Tibial artery (tissue), 4 donors: ENCODE measurements at regions not wholly inside any gene's neighbourhood (a gene's known extent, or its start where the extent isn't known, plus 50 kb on each side); places are given as distances from the start of the nearest gene placed in this dataset.
"Not testable (repeated sequence)": the region's sequence is repeated elsewhere in the genome, so short reads cannot be mapped to it uniquely, and the experiment has no call there.

Source experiments
- DNase-seq, 2 donors: peaks; one replicate each; pipeline ENCODE4 v3.0.0-alpha.2; 2019
- H3K27ac ChIP-seq, 2 donors: fragments of 200-600 bp; sonication (generic) in 1 of 2; 1 replicate in 1 of 2; 2 replicates in 1 of 2; pipeline ENCODE4 v1.5.1; 2018 to 2019; ENCODE audit warnings: mild to moderate bottlenecking in 1 of 2
- H3K27me3 ChIP-seq, 2 donors: fragments of 200-600 bp; sonication (generic) in 1 of 2; one replicate each; pipeline versions ENCODE4 v1.5.1 to v1.6.0; 2016 to 2019
- H3K36me3 ChIP-seq, 3 donors: fragments of 200-600 bp; sonication (generic) in 2 of 3; one replicate each; pipeline ENCODE4 v1.5.1; 2016 to 2019; ENCODE audit warnings: mild to moderate bottlenecking in 2 of 3
- H3K4me1 ChIP-seq, 4 donors: fragments of 200-600 bp; sonication (generic) in 2 of 4; 1 replicate in 3 of 4; 2 replicates in 1 of 4; pipeline ENCODE4 v1.5.1; 2016 to 2019
- H3K4me3 ChIP-seq, 2 donors: fragments of 200-600 bp; sonication (generic) in 1 of 2; 1 replicate in 1 of 2; 2 replicates in 1 of 2; pipeline ENCODE4 v1.5.1; 2018 to 2019; ENCODE audit warnings: mild to moderate bottlenecking in 2 of 2
- H3K9me3 ChIP-seq, 3 donors: fragments of 200-600 bp; sonication (generic) in 1 of 3; one replicate each; pipeline ENCODE4 v1.5.1; 2016 to 2019
- intact Hi-C: fragments of 100-400 bp; cut with DNase I; formaldehyde crosslinking; loops from one replicate; pipeline ENCODE4 v1.15.0; 2023; ENCODE audit warnings: low total_unique reads
- TF ChIP-seq, protein P1 (sequence below), 2 experiments: fragments of 200-600 bp in 1 of 2; fragments of 450-650 bp in 1 of 2; IDR thresholded peaks; one replicate each; pipeline ENCODE4 v1.5.1; 2017 to 2019; ENCODE audit warnings: antibody characterized with exemption in 2 of 2, mild to moderate bottlenecking in 1 of 2, moderate library complexity in 1 of 2

DNA sequence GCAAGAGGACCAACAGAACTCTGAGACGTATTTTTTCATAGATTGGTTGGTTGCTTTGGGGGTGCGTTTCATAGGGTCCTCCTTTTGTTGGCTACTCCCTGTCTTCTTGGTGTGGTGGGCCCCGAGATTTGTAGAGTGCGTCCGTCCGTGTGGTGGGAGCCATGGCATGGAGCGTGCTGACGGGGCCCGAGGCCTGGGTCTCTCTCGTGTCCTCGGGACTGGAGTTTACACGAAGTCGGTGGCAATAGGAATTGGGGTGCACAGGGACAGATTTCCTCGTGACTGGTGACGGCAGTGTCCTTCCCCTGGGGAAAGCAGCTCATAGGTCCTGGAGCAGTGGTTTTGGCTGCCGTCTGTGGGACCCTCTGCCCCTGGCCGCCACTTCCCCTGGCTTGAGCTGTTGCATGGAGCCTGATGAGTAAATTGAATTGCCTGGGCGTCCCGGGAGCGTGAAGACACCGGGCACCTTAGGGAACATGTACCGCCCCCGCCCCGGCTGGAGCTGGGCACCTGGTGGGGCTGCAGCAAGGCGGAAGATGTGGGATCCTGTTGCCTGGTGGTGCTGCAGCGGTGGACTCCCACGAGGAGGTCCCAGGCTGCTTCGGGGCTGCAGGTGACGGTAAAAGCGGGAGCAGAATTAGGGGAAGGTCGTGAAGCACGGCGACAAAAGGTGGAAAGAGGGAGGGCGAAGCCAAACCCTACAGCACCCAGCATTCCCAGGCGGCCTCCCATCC, 153.7 kb upstream of the ALG10B start:
- Histone ChIP-seq H3K4me3 (no peak overlapping the region), H3K27me3 (no peaks in the 10 kb centered on the region), H3K4me1 (no peaks in the 10 kb centered on the region), H3K9me3 (peaks cover 0 to 10% (median 0%) of the 10 kb centered on the region in 3 donors), H3K36me3 (no peaks in the 10 kb centered on the region), H3K27ac (no peak overlapping the region)
- intact Hi-C loops, result no loop called here
- TF ChIP-seq, protein P1, sequence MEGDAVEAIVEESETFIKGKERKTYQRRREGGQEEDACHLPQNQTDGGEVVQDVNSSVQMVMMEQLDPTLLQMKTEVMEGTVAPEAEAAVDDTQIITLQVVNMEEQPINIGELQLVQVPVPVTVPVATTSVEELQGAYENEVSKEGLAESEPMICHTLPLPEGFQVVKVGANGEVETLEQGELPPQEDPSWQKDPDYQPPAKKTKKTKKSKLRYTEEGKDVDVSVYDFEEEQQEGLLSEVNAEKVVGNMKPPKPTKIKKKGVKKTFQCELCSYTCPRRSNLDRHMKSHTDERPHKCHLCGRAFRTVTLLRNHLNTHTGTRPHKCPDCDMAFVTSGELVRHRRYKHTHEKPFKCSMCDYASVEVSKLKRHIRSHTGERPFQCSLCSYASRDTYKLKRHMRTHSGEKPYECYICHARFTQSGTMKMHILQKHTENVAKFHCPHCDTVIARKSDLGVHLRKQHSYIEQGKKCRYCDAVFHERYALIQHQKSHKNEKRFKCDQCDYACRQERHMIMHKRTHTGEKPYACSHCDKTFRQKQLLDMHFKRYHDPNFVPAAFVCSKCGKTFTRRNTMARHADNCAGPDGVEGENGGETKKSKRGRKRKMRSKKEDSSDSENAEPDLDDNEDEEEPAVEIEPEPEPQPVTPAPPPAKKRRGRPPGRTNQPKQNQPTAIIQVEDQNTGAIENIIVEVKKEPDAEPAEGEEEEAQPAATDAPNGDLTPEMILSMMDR (IDR thresholded peaks at IDR 0.05), result no peak
- no peak for DNase-seq

DNA sequence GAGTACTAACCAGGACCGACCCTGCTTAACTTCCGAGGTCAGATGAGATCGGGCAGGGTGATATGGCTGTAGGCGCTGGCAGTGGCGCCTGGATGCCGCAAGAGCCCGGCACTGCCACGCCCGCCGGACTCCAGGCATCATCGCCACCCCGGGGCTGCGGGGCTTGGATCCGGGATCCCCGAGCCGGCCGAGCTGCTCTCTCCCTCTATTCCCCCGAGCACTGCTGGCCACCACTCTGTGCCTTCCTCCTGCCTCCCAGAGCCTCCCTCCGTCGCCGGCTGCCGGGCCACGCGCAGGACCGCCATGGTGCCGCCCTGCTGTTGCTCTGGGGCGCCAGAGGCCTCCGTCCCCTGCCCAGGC, 153.2 kb upstream of the ALG10B start:
- intact Hi-C loops, result no loop called here
- no peak overlapping the region for H3K27ac ChIP-seq
- TF ChIP-seq, protein P1 (IDR thresholded peaks at IDR 0.05), result no peak
- DNase-seq, result no peak
- H3K4me1 ChIP-seq, result no peaks in the 10 kb centered on the region
- no peaks in the 10 kb centered on the region for H3K27me3 ChIP-seq
- no peaks in the 10 kb centered on the region for H3K36me3 ChIP-seq
- H3K9me3 ChIP-seq, result peaks cover 0 to 10% (median 0%) of the 10 kb centered on the region in 3 donors
- no peak overlapping the region for H3K4me3 ChIP-seq

DNA sequence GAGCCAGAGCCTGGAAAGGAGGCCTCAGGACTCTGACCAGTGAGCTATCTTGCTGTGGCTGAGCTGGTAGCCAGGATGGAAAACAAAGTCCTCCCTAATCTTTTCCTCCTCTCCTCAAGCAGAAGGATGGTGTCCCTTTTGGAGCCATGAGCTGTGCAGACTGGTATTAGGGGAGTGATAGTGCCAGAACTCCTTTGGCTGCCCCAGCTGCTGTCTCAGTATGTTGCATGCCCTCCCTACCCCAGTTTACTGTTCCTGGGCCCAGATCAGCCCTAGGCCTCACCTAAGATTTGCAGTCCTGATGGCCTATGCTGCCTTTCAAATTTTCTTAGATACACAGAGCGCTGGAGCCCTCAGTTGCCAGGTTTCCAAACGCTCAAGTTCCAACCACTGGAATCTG, 150.3 kb upstream of the ALG10B start:
- Histone ChIP-seq H3K27ac (no peak overlapping the region), H3K4me3 (no peak overlapping the region), H3K36me3 (no peaks in the 10 kb centered on the region), H3K4me1 (no peaks in the 10 kb centered on the region), H3K9me3 (peaks cover 0 to 10% (median 0%) of the 10 kb centered on the region in 3 donors), H3K27me3 (no peaks in the 10 kb centered on the region)
- no peak for DNase-seq
- intact Hi-C loops, result no loop called here
- TF ChIP-seq, protein P1 (IDR thresholded peaks at IDR 0.05), result no peak

DNA sequence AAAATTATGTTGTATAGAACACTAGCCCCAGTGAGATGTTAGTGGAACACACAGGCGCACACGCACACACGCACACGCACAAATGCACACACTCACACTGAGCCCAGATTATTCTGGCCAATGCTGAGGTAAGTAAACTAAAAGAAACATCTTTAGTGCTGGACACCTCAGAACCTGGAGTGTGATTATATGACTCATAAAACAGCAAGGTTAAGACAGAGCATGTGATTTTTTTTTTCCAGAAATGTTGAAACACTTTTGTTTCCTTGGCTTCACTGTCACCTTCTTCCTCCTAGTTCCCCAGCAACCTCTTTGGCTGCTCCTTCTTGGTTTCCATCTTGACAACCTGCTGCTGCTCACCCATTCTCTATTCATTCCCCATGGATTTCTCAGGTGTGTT, 141.0 kb upstream of the ALG10B start:
- no peaks in the 10 kb centered on the region for H3K4me1 ChIP-seq
- no peaks in the 10 kb centered on the region for H3K27me3 ChIP-seq
- intact Hi-C loops, result no loop called here
- TF ChIP-seq, protein P1 (IDR thresholded peaks at IDR 0.05), result no peak
- no peaks in the 10 kb centered on the region for H3K36me3 ChIP-seq
- DNase-seq, result no peak
- no peak overlapping the region for H3K27ac ChIP-seq
- H3K9me3 ChIP-seq, result no peaks in the 10 kb centered on the region
- H3K4me3 ChIP-seq, result no peak overlapping the region

DNA sequence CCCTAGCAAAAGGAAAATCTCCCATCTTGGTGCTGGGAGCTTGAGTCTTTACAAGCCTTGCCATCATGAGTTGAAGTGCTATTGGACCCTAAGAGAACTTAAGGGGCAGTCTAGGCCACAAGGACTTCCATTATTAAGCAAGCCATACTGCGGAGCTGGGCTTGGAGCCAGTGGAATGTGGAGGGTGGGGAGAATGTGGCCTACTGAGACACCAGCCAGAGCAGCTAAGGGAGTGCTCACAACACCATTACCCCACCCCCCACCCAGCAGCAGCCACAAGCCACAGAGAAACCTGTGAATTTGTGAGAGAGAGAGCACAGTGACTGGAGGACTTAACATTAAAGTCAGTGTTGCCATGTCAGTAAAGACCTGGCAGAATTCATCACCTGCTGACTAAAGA, 133.0 kb upstream of the ALG10B start:
- H3K36me3 ChIP-seq, H3K4me1 ChIP-seq, H3K27ac ChIP-seq, DNase-seq, H3K27me3 ChIP-seq, H3K9me3 ChIP-seq, H3K4me3 ChIP-seq, intact Hi-C loops: not testable (repeated sequence)

DNA sequence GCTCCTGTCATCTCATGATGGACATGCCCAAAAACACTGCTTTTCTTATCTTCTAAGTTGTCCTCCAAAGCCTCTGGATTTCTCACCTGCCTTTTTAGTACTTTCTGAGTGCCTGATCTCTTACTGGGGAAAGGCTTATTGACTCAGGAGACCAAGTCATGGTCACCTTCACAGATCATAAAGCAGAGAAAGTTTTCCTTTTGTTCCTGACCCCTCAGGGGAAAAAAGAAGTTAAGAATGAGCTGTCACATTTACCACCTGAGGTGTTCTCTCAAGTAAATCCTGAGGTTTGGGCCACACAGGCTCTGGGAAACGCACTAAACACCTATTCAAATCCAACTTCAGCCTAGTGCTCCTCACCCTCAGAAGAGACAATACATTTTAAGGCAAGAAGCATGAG, 119.3 kb upstream of the ALG10B start:
- H3K9me3 ChIP-seq, H3K27me3 ChIP-seq, H3K27ac ChIP-seq, H3K4me1 ChIP-seq, H3K4me3 ChIP-seq, H3K36me3 ChIP-seq, intact Hi-C loops, DNase-seq: not testable (repeated sequence)
